ENCODE measurements at regions not wholly inside any gene's neighbourhood (a gene's known extent, or its start where the extent isn't known, plus 50 kb on each side); places are given as distances from the start of the nearest gene placed in this dataset.

GRCh38 chr17:74097450-74098135 lies 105.9 kb upstream of the RPL38 start:
- TF ChIP-seq CTCF (IDR thresholded peaks at IDR 0.05; ENCODE audit: low read depth, low read length), result no peak
- no peak overlapping the region for H3K4me3 ChIP-seq (ENCODE audit: low read depth, low read length)

- TF ChIP-seq CTCF (IDR thresholded peaks at IDR 0.05; ENCODE audit: low read depth, low read length), result no peak
Observed at GRCh38 chr17:74098136-74099024, 105.1 kb upstream of the RPL38 start.

GRCh38 chr17:74099442-74100340 lies 103.8 kb upstream of the RPL38 start:
- no peak overlapping the region for H3K4me3 ChIP-seq (ENCODE audit: low read depth, low read length)
- TF ChIP-seq CTCF (IDR thresholded peaks at IDR 0.05; ENCODE audit: low read depth, low read length), result no peak

More at GRCh38 chr17:74098136-74099024, 105.1 kb upstream of the RPL38 start:
- no peak overlapping the region for H3K4me3 ChIP-seq (ENCODE audit: low read depth, low read length)

- no peak overlapping the region for H3K4me3 ChIP-seq (ENCODE audit: low read depth, low read length)
- TF ChIP-seq CTCF (IDR thresholded peaks at IDR 0.05; ENCODE audit: low read depth, low read length), result no peak
Observed at GRCh38 chr17:74104921-74105320, 98.6 kb upstream of the RPL38 start.

GRCh38 chr17:74107107-74107506 lies 96.4 kb upstream of the RPL38 start:
- H3K4me3 ChIP-seq (ENCODE audit: low read depth, low read length), result no peak overlapping the region
- no peak for TF ChIP-seq CTCF (IDR thresholded peaks at IDR 0.05; ENCODE audit: low read depth, low read length)

GRCh38 chr17:74108126-74108705 lies 95.3 kb upstream of the RPL38 start:
- no peak for TF ChIP-seq CTCF (IDR thresholded peaks at IDR 0.05; ENCODE audit: low read depth, low read length)
- no peak overlapping the region for H3K4me3 ChIP-seq (ENCODE audit: low read depth, low read length)

Data from WI38 (cell line).